Right atrium auricular region (tissue), 2 donors: ENCODE measurements at regions not wholly inside any gene's neighbourhood (a gene's known extent, or its start where the extent isn't known, plus 50 kb on each side); places are given as distances from the start of the nearest gene placed in this dataset.
"Not testable (repeated sequence)": the region's sequence is repeated elsewhere in the genome, so short reads cannot be mapped to it uniquely, and the experiment has no call there.

ENCODE experiments used
- DNase-seq: peaks from one replicate; pipeline ENCODE4 v3.0.0-alpha.2; 2019; ENCODE audit warnings: low spot score
- H3K27ac ChIP-seq, 2 donors: fragments of 200-600 bp; sonication (generic); 1 replicate in 1 of 2; 2 replicates in 1 of 2; pipeline ENCODE4 v1.5.1; 2016 to 2019
- H3K27me3 ChIP-seq, 2 donors: fragments of 200-600 bp; sonication (generic); one replicate each; pipeline versions ENCODE4 v1.5.1 to v1.6.0; 2017 to 2019
- H3K36me3 ChIP-seq: fragments of 200-600 bp; sonication (generic); one replicate; pipeline ENCODE4 v1.5.1; 2016
- H3K4me1 ChIP-seq, 2 donors: fragments of 200-600 bp; sonication (generic); one replicate each; pipeline versions ENCODE4 v1.5.1 to v1.6.0; 2017 to 2019
- H3K4me3 ChIP-seq, 2 donors: fragments of 200-600 bp; sonication (generic); 1 replicate in 1 of 2; 2 replicates in 1 of 2; pipeline ENCODE4 v1.5.1; 2017 to 2019; ENCODE audit warnings: mild to moderate bottlenecking in 1 of 2, moderate library complexity in 1 of 2
- H3K9me3 ChIP-seq, 2 donors: fragments of 200-600 bp; sonication (generic); one replicate each; pipeline ENCODE4 v1.5.1; 2019
- TF ChIP-seq, protein P1 (sequence below), 2 donors: fragments of 200-600 bp; sonication (generic); IDR thresholded peaks; one replicate each; pipeline ENCODE4 v1.5.1; 2019; ENCODE audit warnings: antibody characterized with exemption in 2 of 2

DNA sequence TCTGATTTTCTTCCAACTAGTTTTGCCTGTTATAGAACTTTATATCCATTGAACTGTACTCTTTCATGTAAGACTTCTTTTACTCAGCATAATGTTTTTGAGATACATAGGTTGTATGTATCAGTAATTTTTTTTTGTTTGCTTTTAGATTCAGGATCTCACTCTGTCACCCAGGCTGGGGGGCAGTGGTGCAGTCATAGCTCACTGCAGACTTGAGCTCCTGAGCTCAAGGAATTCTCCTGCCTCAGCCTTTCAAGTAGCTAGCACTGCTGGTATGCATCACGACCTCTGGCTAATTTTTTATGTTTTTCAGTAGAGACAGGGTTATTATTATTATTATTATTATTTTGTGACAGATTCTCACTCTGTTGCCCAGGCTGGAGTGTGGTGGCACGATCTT lies 65.0 kb upstream of the DDHD1 start:
- H3K36me3 ChIP-seq, result no peaks in the 10 kb centered on the region
- no peaks in the 10 kb centered on the region for H3K27me3 ChIP-seq
- TF ChIP-seq, protein P1, sequence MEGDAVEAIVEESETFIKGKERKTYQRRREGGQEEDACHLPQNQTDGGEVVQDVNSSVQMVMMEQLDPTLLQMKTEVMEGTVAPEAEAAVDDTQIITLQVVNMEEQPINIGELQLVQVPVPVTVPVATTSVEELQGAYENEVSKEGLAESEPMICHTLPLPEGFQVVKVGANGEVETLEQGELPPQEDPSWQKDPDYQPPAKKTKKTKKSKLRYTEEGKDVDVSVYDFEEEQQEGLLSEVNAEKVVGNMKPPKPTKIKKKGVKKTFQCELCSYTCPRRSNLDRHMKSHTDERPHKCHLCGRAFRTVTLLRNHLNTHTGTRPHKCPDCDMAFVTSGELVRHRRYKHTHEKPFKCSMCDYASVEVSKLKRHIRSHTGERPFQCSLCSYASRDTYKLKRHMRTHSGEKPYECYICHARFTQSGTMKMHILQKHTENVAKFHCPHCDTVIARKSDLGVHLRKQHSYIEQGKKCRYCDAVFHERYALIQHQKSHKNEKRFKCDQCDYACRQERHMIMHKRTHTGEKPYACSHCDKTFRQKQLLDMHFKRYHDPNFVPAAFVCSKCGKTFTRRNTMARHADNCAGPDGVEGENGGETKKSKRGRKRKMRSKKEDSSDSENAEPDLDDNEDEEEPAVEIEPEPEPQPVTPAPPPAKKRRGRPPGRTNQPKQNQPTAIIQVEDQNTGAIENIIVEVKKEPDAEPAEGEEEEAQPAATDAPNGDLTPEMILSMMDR (IDR thresholded peaks at IDR 0.05), result no peak
- DNase-seq, result no peak
- H3K4me1 ChIP-seq, result peaks cover 0 to 8% of the 10 kb centered on the region in 2 donors
- peak overlapping the region in 1 of 2 donors; percentile 63 for H3K27ac ChIP-seq
- no peaks in the 10 kb centered on the region for H3K9me3 ChIP-seq
- H3K4me3 ChIP-seq, result peak overlapping the region; percentile 50 to 66

DNA sequence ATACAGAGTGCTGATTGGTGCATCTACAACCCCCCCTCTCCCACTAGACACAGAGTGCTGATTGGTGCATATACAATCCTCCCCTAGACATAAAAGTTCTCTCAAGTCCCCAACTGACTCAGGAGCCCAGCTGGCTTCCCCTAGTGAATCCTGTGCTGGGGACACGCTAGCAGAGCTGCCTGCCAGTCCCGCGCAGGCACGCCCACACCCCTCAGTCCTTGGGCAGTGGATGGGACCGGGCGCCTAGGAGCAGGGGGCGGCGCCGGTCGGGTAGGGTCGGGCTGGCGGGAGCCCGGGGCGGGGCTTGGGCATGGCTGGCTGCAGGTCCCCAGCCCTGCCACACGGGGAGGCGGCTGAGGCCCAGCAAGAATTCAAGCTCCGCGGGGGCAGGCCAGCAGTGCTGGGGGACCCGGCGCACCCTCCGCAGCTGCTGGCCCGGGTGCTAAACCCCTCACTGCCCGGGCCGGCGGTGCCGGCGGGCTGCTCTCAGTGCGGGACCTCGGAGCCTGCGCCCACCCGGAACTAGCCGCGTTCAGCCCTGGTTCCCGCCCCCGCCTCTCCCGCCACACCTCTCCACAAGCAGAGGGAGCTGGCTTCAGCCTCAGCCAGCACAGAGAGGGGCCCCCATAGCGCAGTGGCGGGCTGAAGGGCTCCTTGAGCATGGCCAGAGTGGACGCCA lies 64.3 kb upstream of the DDHD1 start:
- H3K36me3 ChIP-seq, result no peaks in the 10 kb centered on the region
- peak; percentile 70 for DNase-seq
- H3K4me1 ChIP-seq, result peaks cover 0 to 8% of the 10 kb centered on the region in 2 donors
- peak overlapping the region; percentile 23 to 63 for H3K27ac ChIP-seq
- TF ChIP-seq, protein P1 (IDR thresholded peaks at IDR 0.05), result peak; percentile 39 to 77
- H3K4me3 ChIP-seq, result peak overlapping the region; percentile 50 to 66
- no peaks in the 10 kb centered on the region for H3K9me3 ChIP-seq
- H3K27me3 ChIP-seq, result no peaks in the 10 kb centered on the region

GRCh38 chr14:53216955-53217315 lies 63.8 kb upstream of the DDHD1 start:
- not testable (repeated sequence) for H3K27me3 ChIP-seq, H3K27ac ChIP-seq, H3K4me1 ChIP-seq, H3K9me3 ChIP-seq, H3K36me3 ChIP-seq, DNase-seq
- H3K4me3 ChIP-seq, result peak overlapping the region in 1 of 2 donors; percentile 66

- not testable (repeated sequence) for H3K36me3 ChIP-seq, DNase-seq, H3K9me3 ChIP-seq, H3K27me3 ChIP-seq, H3K4me1 ChIP-seq, H3K27ac ChIP-seq, H3K4me3 ChIP-seq
Observed at GRCh38 chr14:53216478-53216877, 63.4 kb upstream of the DDHD1 start.

DNA sequence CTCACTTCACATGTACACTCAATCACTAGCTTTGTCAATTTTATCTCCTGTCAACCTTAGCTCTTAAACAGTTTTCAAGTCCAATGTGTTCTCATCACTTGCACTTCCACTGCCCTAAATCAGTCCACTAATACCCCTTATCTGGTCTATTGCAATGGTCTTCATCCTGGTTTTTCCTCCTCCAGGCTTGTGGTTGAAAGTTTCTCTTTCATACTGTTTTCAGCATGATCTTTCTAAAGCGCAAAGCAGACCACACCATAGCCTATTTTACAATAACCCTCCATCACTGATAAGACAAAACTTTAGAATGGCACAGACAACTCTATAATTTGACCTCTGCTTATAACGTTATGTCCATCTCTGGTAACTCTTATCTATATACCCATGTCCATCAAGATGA lies 62.0 kb upstream of the DDHD1 start:
- DNase-seq, result no peak
- H3K4me1 ChIP-seq, result peaks cover 0 to 8% of the 10 kb centered on the region in 2 donors
- no peak overlapping the region for H3K4me3 ChIP-seq
- no peaks in the 10 kb centered on the region for H3K27me3 ChIP-seq
- TF ChIP-seq, protein P1 (IDR thresholded peaks at IDR 0.05), result no peak
- no peaks in the 10 kb centered on the region for H3K36me3 ChIP-seq
- no peak overlapping the region for H3K27ac ChIP-seq
- no peaks in the 10 kb centered on the region for H3K9me3 ChIP-seq

DNA sequence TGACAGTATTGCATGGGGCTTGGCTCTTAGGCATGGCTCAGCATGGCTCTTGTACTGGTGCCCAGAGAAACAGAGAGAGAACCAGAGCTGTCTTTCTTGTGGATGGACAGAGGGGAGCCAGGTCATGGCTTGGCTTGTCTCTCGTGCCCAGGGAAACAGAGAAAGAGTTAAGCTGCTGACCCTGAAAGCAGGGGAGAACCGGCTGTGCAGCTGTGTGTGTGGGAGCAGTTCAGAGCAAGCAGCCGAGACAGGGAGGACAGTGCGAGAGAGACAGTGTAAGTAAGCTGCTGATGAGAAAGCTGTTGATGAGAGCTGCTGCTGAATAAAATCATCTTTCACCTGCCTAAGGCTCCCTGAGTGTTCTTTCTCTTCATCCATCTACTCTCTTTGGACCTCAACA lies 61.3 kb upstream of the DDHD1 start:
- no peaks in the 10 kb centered on the region for H3K36me3 ChIP-seq
- no peak for DNase-seq
- no peaks in the 10 kb centered on the region for H3K9me3 ChIP-seq
- no peak overlapping the region for H3K27ac ChIP-seq
- peaks cover 0 to 8% of the 10 kb centered on the region in 2 donors for H3K4me1 ChIP-seq
- H3K4me3 ChIP-seq, result no peak overlapping the region
- TF ChIP-seq, protein P1 (IDR thresholded peaks at IDR 0.05), result no peak
- H3K27me3 ChIP-seq, result no peaks in the 10 kb centered on the region

DNA sequence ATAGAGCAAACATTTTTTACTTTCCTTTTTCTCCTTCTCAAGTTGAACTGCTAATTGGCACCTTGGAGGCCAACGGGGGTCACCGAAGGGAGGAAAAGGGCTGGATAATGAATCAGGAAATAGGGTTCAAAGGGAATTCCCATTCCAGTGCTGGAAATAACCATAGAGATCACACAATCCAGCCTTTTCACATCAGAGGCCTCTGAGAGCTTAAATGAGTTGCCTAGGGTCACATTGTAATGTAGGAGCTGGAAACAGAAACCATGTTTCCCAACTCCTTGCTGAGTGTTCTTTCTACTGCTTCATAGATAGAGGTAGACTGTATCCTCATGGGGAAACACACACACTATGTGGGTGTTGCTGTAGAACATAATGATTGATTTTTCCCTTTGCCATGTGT lies 60.6 kb upstream of the DDHD1 start:
- Histone ChIP-seq H3K27me3 (no peaks in the 10 kb centered on the region), H3K4me1 (peaks cover 0 to 8% of the 10 kb centered on the region in 2 donors), H3K9me3 (no peaks in the 10 kb centered on the region), H3K36me3 (no peaks in the 10 kb centered on the region), H3K4me3 (no peak overlapping the region), H3K27ac (no peak overlapping the region)
- TF ChIP-seq, protein P1 (IDR thresholded peaks at IDR 0.05), result no peak
- DNase-seq, result no peak
